ENCODE measurements at regions not wholly inside any gene's neighbourhood (a gene's known extent, or its start where the extent isn't known, plus 50 kb on each side); places are given as distances from the start of the nearest gene placed in this dataset.

- no peak for DNase-seq (ENCODE audit: low read depth)
- Histone ChIP-seq H3K4me3 (ENCODE audit: low read depth, low read length) (no peak overlapping the region), H3K36me3 (ENCODE audit: control insufficient read depth, insufficient read depth, low read length) (peaks cover 2% of the 10 kb centered on the region), H3K27me3 (ENCODE audit: control insufficient read depth, insufficient read depth, low read length) (no peaks in the 10 kb centered on the region)
- CTCF ChIA-PET = interaction anchor here (1.2 kb wide), 1 partner anchor 140 kb away, joined by 5 read pairs; no protein-coding TSS in a partner anchor
- no peak for TF ChIP-seq CTCF (IDR thresholded peaks at IDR 0.05; ENCODE audit: insufficient read depth, low read depth, low read length)
- POLR2A ChIA-PET = no interaction called here
These were observed 82.8 kb downstream of the BLID start for GRCh38 chr11:122033193-122033592.

GRCh38 chr11:122032317-122032716 is 83.7 kb downstream of the BLID start:
- ChIA-PET POLR2A (interaction anchor here (0.5 to 0.6 kb wide), 2 partner anchors 473 to 1644 kb away, joined by 3 to 5 read pairs; no protein-coding TSS in a partner anchor), CTCF (interaction anchor here (1.5 kb wide), 1 partner anchor 25 kb away, joined by 3 read pairs; no protein-coding TSS in a partner anchor)
- peak; percentile 85 for DNase-seq (ENCODE audit: low read depth)
- H3K4me3 ChIP-seq (ENCODE audit: low read depth, low read length) = no peak overlapping the region
- H3K27me3 ChIP-seq (ENCODE audit: control insufficient read depth, insufficient read depth, low read length) = no peaks in the 10 kb centered on the region
- H3K36me3 ChIP-seq (ENCODE audit: control insufficient read depth, insufficient read depth, low read length) = peaks cover 2% of the 10 kb centered on the region
- TF ChIP-seq CTCF (IDR thresholded peaks at IDR 0.05; ENCODE audit: insufficient read depth, low read depth, low read length) = no peak

GRCh38 chr11:122031813-122032212 is 84.2 kb downstream of the BLID start:
- Histone ChIP-seq H3K36me3 (ENCODE audit: control insufficient read depth, insufficient read depth, low read length) (peaks cover 2% of the 10 kb centered on the region), H3K4me3 (ENCODE audit: low read depth, low read length) (no peak overlapping the region), H3K27me3 (ENCODE audit: control insufficient read depth, insufficient read depth, low read length) (no peaks in the 10 kb centered on the region)
- TF ChIP-seq CTCF (IDR thresholded peaks at IDR 0.05; ENCODE audit: insufficient read depth, low read depth, low read length) = no peak
- CTCF ChIA-PET = interaction anchor here (0.8 to 1.5 kb wide), 2 partner anchors 24 to 183 kb away, joined by 3 to 4 read pairs; no protein-coding TSS in a partner anchor
- DNase-seq (ENCODE audit: low read depth) = no peak
- POLR2A ChIA-PET = interaction anchor here (0.6 to 0.7 kb wide), 2 partner anchors 67 to 474 kb away, joined by 3 read pairs; no protein-coding TSS in a partner anchor

GRCh38 chr11:122030286-122030685 is 85.7 kb downstream of the BLID start:
- CTCF ChIA-PET = interaction anchor here (2.0 kb wide), 1 partner anchor 173 kb away, joined by 5 read pairs; no protein-coding TSS in a partner anchor
- peaks cover 2% of the 10 kb centered on the region for H3K36me3 ChIP-seq (ENCODE audit: control insufficient read depth, insufficient read depth, low read length)
- no peak for TF ChIP-seq CTCF (IDR thresholded peaks at IDR 0.05; ENCODE audit: insufficient read depth, low read depth, low read length)
- H3K27me3 ChIP-seq (ENCODE audit: control insufficient read depth, insufficient read depth, low read length) = no peaks in the 10 kb centered on the region
- POLR2A ChIA-PET = no interaction called here
- DNase-seq (ENCODE audit: low read depth) = no peak
- no peak overlapping the region for H3K4me3 ChIP-seq (ENCODE audit: low read depth, low read length)

- no peak for TF ChIP-seq CTCF (IDR thresholded peaks at IDR 0.05; ENCODE audit: insufficient read depth, low read depth, low read length)
- Histone ChIP-seq H3K36me3 (ENCODE audit: control insufficient read depth, insufficient read depth, low read length) (peaks cover 2% of the 10 kb centered on the region), H3K27me3 (ENCODE audit: control insufficient read depth, insufficient read depth, low read length) (no peaks in the 10 kb centered on the region), H3K4me3 (ENCODE audit: low read depth, low read length) (no peak overlapping the region)
- POLR2A ChIA-PET = no interaction called here
- no peak for DNase-seq (ENCODE audit: low read depth)
- CTCF ChIA-PET = interaction anchor here (0.7 to 1.2 kb wide), 3 partner anchors 10 to 366 kb away, joined by 3 read pairs; no protein-coding TSS in a partner anchor
These were observed 87.5 kb downstream of the BLID start for GRCh38 chr11:122028545-122028944.
